Astrocyte of the spinal cord (primary cell): ENCODE measurements at regions not wholly inside any gene's neighbourhood (a gene's known extent, or its start where the extent isn't known, plus 50 kb on each side); places are given as distances from the start of the nearest gene placed in this dataset.
A peak's percentile ranks its signal among the peaks of the same experiment; 100 is the strongest.

Experiments used
- DNase-seq: peaks from one replicate; pipeline ENCODE4 v3.0.0; 2011; ENCODE audit warnings: low read depth, low spot score
- H3K4me3 ChIP-seq: 2 replicates; pipeline ENCODE4 v1.5.1; 2011; ENCODE audit warnings: low read depth, mild to moderate bottlenecking, low read length, moderate library complexity
- CTCF ChIP-seq: IDR thresholded peaks from 2 replicates; pipeline ENCODE4 v1.5.1; 2012; ENCODE audit warnings: low read depth, mild to moderate bottlenecking, low read length, inconsistent platforms
- in situ Hi-C: cut with HindIII; loops from 2 replicates; pipeline ENCODE4 v1.10.0; 2017; ENCODE audit warnings: low sequenced_read_pairs

DNA sequence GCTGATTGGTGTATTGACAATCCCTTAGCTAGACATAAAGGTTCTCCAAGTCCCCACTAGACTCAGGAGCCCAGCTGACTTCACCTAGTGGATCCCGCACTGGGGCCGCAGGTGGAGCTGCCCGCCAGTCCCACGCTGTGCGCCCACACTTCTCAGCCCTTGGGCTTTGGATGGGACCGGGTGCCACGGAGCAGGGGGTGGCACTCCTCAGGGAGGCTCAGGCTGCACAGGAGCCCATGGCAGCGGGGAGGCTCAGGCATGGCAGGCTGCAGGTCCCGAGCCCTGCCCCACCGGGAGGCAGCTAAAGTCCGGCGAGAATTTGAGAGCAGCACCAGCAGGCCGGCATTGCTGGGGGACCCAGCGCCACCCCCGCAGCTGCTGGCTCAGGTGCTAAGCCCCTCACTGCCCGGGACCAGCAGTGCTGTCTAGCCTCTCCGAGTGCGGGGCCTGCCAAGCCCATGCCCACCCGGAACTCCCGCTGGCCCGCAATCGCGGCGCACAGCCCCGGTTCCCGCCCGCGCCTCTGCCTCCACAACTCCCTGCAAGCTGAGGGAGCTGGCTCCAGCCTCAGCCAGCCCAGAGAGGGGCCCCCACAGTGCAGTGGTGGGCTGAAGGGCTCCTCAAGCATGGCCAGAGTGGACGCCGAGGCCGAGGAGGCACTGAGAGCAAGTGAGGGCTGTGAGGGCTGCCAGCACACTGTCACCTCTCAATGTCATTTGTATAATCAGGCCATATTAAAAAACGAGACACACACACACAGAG, 437.2 kb downstream of the CSNK1G3 start:
- in situ Hi-C loops = no loop called here
- no peak for DNase-seq

DNA sequence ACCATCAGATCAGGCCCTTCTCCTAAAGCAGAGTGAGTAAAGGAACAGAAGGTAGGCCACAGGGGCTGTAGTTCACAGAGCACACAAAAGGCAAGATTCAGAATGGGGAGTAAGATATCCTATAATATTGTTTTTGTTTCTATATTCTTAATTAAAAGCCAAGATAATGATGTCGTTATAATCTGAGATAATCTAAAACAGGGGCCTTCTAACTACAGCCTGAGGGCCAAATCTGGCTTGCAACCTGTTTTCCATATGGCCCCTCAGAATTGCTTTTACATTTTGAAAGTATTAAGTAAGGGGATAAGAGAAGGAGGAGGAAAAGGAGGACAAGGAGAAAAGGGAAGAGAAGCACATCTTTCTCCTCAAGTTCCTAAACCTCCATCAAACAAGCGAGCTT, 435.8 kb downstream of the CSNK1G3 start:
- DNase-seq = no peak

More for the DNA sequence above, 437.2 kb downstream of the CSNK1G3 start:
- no peak overlapping the region for H3K4me3 ChIP-seq
- TF ChIP-seq CTCF = no peak

GRCh38 chr5:123945548-123945947, 433.6 kb downstream of the CSNK1G3 start:
- DNase-seq = no peak
- TF ChIP-seq CTCF = no peak
- in situ Hi-C loops = no loop called here
- H3K4me3 ChIP-seq = no peak overlapping the region

More for the DNA sequence above, 435.8 kb downstream of the CSNK1G3 start:
- TF ChIP-seq CTCF = no peak
- in situ Hi-C loops = no loop called here
- H3K4me3 ChIP-seq = no peak overlapping the region

GRCh38 chr5:123943151-123943550, 431.2 kb downstream of the CSNK1G3 start:
- in situ Hi-C loops = no loop called here
- no peak overlapping the region for H3K4me3 ChIP-seq
- TF ChIP-seq CTCF = no peak
- no peak for DNase-seq

DNA sequence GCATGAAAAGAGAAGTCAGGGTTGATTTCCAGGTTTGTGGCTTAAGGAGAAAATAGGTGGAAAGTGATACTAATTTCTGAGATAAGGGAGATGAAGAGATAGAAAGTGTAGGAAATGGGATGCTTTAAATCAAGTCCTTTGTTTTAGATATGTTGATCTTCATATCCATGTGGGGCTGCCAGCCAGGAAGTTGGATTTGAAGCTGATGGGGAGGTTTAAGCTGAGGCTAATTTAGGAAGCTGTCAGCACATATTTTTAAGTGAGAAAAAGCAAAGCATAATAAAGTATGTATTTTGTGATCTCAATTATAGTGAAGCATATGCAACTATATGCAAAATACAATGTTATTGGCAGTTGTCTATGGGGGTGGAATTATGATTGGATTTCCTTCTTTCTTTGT, 428.4 kb downstream of the CSNK1G3 start:
- no peak for TF ChIP-seq CTCF
- H3K4me3 ChIP-seq = no peak overlapping the region
- in situ Hi-C loops = no loop called here

DNA sequence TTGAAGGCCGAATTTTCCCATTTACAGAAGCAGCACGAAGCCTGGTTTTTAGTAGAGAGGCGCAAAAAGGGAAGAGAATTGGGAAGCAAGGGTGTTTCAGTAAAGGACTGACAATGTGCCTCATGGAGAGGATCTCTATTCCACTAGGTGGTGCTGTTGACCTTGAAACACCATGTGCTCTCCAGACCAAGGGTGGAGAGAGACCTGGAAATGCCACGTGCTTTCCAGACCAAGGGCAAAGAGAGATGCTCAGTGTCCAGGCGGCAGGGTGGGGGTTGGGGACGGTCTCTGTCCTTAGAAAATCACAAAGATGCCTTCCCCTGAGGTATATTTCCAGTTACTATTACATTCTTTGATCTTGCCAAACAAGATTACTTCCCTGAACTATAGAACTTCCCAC, 425.3 kb downstream of the CSNK1G3 start:
- DNase-seq = peak; percentile 49
- in situ Hi-C loops = no loop called here
- no peak overlapping the region for H3K4me3 ChIP-seq
- peak; percentile 46 for TF ChIP-seq CTCF

More for the DNA sequence above, 428.4 kb downstream of the CSNK1G3 start:
- DNase-seq = no peak
